AG09309 (cell line): ENCODE measurements at regions not wholly inside any gene's neighbourhood (a gene's known extent, or its start where the extent isn't known, plus 50 kb on each side); places are given as distances from the start of the nearest gene placed in this dataset.

Experiments used
- DNase-seq: peaks from one replicate; pipeline ENCODE4 v3.0.0-alpha.2; 2010; ENCODE audit warnings: low read depth
- H3K4me3 ChIP-seq: 2 replicates; pipeline ENCODE4 v1.5.1; 2011; ENCODE audit warnings: mild to moderate bottlenecking, low read depth, low read length, moderate library complexity; ENCODE audit not compliant: control insufficient read depth
- CTCF ChIP-seq: IDR thresholded peaks from 2 replicates; pipeline ENCODE4 v1.5.1; 2011; ENCODE audit warnings: mild to moderate bottlenecking, low read depth, low read length, inconsistent platforms; ENCODE audit not compliant: insufficient read depth, control insufficient read depth; ENCODE audit errors: missing control alignments

DNA sequence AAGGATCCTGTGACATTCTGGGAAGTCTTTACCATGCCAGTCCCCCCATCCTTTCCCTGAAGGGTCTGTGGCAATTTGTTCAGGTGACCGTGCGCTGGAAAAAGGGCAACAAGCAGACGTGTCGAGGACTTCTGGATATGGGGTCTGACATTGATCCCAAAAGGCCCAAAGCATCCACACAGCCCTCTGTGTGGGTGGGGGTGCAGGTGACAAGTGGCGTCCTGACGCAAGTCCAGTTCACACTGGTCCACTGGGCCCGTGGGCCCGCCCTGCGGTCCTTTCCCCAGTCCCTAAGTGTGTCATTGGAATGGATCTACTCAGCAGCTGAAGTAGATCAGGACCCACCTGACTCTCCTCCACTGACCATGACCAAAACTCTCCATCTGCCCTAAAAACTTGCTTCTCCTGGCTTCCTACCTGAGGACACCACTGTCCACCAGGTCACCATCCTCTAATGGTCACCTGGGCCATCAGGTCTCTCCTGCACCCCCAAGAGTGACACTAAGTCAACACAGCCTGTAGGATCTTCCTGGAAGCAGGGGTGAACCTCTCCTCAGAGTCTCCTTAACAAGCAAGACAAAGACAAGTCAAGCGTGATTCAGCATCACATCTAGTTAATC lies 85.6 kb upstream of the SLC66A3 start:
- DNase-seq, result no peak
- no peak for TF ChIP-seq CTCF
- no peak overlapping the region for H3K4me3 ChIP-seq

DNA sequence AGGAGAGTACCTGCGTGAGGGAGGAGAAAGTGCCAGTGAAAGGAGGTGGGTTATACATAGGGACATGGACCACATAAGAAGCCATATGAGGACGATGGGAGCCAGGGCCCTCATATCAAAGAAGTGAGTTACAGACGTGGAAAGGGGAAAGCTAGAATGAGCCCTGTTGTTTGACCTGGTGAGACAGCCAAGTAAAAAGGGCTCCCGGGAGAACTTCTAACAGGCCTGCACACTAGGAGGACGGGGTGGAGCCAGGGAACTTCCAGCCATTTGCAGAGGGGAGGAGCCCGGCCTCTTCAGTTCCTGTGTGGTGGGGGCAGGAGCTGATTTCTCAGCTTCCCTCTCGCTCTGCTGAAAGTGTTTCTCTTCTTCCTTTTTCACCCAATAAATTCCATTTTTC lies 84.1 kb upstream of the SLC66A3 start:
- no peak for TF ChIP-seq CTCF
- no peak for DNase-seq
- H3K4me3 ChIP-seq, result no peak overlapping the region

- no peak for DNase-seq
- H3K4me3 ChIP-seq, result no peak overlapping the region
These were observed 83.3 kb upstream of the SLC66A3 start for GRCh38 chr2:11071939-11072338.

DNA sequence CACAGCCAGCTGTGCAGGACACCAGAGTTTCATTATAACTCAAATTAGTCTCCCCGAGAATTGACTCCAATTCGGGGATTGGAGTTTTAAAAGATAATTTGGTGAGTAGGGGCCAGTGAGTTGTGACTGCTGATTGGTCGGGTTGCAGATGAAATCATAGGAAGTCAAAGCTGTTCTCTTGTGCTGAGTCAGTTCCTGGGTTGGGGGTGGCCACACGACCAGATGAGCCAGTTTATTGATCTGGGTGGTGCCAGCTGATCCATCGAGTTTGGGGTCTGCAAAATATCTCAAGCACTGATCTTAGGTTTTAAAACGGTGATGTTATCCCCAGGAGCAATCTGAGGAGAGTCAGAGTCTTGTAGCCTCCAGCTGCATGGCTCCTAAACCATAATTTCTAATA lies 82.7 kb upstream of the SLC66A3 start:
- H3K4me3 ChIP-seq, result no peak overlapping the region

More at GRCh38 chr2:11071939-11072338, 83.3 kb upstream of the SLC66A3 start:
- TF ChIP-seq CTCF, result no peak

DNA sequence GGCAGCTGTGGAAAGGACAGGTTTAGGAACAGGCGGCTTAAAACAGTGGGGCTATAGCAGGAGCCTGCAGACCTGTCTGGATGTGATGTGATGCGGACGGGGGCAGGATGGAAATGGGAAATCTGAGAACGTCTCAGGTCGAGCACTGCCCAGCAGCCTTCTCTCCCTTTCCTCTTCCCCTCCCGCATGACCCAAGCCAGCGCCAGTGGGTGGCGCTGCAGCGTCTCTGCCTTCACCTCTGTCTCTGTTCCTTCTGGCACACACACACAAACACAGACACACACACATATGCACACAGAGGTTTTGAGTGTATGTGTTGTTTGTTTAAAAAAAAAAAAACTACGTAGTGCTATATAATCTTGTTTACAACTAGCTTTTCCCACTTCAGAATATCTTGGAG lies 82.0 kb upstream of the SLC66A3 start:
- no peak for DNase-seq
- H3K4me3 ChIP-seq, result no peak overlapping the region
- TF ChIP-seq CTCF, result peak; percentile 49

More for the DNA sequence above, 82.7 kb upstream of the SLC66A3 start:
- no peak for DNase-seq
- no peak for TF ChIP-seq CTCF

- H3K4me3 ChIP-seq, result no peak overlapping the region
- no peak for TF ChIP-seq CTCF
- no peak for DNase-seq
These were observed 81.5 kb upstream of the SLC66A3 start for GRCh38 chr2:11073776-11074175.
